Ishikawa (cell line): ENCODE measurements at regions not wholly inside any gene's neighbourhood (a gene's known extent, or its start where the extent isn't known, plus 50 kb on each side); places are given as distances from the start of the nearest gene placed in this dataset.

Source experiments
- CEBPB ChIP-seq: IDR thresholded peaks from 2 replicates; pipeline ENCODE4 v1.6.1; 2012
- CREB1 ChIP-seq: IDR thresholded peaks from 2 replicates; pipeline ENCODE4 v1.6.1; 2012; ENCODE audit warnings: low read depth
- EGR1 ChIP-seq: IDR thresholded peaks from 2 replicates; pipeline ENCODE4 v1.6.1; 2012
- EP300 ChIP-seq: IDR thresholded peaks from 2 replicates; pipeline ENCODE4 v1.6.1; 2012; ENCODE audit warnings: borderline replicate concordance
- FOXM1 ChIP-seq: IDR thresholded peaks from 2 replicates; pipeline ENCODE4 v1.6.1; 2012; ENCODE audit warnings: low read depth, borderline replicate concordance
- NFIC ChIP-seq: IDR thresholded peaks from 2 replicates; pipeline ENCODE4 v1.6.1; 2012
- RAD21 ChIP-seq: IDR thresholded peaks from 2 replicates; pipeline ENCODE4 v1.6.1; 2012; ENCODE audit warnings: low read depth
- TAF1 ChIP-seq: IDR thresholded peaks from 2 replicates; pipeline ENCODE4 v1.6.1; 2012; ENCODE audit warnings: low read depth, mild to moderate bottlenecking
- TCF12 ChIP-seq: IDR thresholded peaks from 2 replicates; pipeline ENCODE4 v1.6.1; 2012; ENCODE audit warnings: low read depth
- TEAD4 ChIP-seq: IDR thresholded peaks from 2 replicates; pipeline ENCODE4 v1.6.1; 2012
- YY1 ChIP-seq: IDR thresholded peaks from 2 replicates; pipeline ENCODE4 v1.6.1; 2012; ENCODE audit warnings: low read depth
- ZBTB7A ChIP-seq: IDR thresholded peaks from 2 replicates; pipeline ENCODE4 v1.6.1; 2012; ENCODE audit warnings: low read depth
- TF ChIP-seq, protein P1 (sequence below): IDR thresholded peaks from 2 replicates; pipeline ENCODE4 v1.6.1; 2012
- TF ChIP-seq, protein P2 (sequence below): IDR thresholded peaks from 2 replicates; pipeline ENCODE4 v1.6.1; 2012
- TF ChIP-seq, protein P3 (sequence below): IDR thresholded peaks from 2 replicates; pipeline ENCODE4 v1.6.1; 2012; ENCODE audit warnings: low read depth, mild to moderate bottlenecking

DNA sequence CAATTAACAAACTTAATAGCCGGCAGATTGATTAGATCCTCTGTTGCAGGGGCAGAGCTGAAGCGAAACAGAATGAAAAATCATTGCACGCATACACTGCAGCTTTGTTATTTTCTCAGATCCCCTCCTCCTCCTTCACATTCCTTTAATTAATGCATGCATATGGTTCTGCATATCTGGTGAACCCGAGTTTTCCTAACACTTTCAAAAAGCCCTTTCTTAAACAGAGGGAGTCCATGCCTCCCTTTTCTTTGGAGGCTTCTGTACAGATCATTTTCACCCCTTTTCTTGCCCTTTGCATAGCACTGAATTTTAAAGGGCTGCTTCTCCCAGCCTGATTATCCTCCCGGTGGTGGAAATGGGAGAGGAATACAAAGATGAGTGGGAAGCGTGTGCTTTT lies 136.6 kb upstream of the TBCA start:
- TF ChIP-seq CREB1 (no peak), TCF12 (no peak), CEBPB (no peak), TAF1 (no peak), RAD21 (no peak), ZBTB7A (no peak), TEAD4 (no peak), YY1 (no peak), EGR1 (no peak), EP300 (no peak), NFIC (no peak), FOXM1 (no peak)
- TF ChIP-seq, protein P1, sequence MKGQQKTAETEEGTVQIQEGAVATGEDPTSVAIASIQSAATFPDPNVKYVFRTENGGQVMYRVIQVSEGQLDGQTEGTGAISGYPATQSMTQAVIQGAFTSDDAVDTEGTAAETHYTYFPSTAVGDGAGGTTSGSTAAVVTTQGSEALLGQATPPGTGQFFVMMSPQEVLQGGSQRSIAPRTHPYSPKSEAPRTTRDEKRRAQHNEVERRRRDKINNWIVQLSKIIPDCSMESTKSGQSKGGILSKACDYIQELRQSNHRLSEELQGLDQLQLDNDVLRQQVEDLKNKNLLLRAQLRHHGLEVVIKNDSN: no peak
- TF ChIP-seq, protein P2, sequence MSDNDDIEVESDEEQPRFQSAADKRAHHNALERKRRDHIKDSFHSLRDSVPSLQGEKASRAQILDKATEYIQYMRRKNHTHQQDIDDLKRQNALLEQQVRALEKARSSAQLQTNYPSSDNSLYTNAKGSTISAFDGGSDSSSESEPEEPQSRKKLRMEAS: no peak
- TF ChIP-seq, protein P3, sequence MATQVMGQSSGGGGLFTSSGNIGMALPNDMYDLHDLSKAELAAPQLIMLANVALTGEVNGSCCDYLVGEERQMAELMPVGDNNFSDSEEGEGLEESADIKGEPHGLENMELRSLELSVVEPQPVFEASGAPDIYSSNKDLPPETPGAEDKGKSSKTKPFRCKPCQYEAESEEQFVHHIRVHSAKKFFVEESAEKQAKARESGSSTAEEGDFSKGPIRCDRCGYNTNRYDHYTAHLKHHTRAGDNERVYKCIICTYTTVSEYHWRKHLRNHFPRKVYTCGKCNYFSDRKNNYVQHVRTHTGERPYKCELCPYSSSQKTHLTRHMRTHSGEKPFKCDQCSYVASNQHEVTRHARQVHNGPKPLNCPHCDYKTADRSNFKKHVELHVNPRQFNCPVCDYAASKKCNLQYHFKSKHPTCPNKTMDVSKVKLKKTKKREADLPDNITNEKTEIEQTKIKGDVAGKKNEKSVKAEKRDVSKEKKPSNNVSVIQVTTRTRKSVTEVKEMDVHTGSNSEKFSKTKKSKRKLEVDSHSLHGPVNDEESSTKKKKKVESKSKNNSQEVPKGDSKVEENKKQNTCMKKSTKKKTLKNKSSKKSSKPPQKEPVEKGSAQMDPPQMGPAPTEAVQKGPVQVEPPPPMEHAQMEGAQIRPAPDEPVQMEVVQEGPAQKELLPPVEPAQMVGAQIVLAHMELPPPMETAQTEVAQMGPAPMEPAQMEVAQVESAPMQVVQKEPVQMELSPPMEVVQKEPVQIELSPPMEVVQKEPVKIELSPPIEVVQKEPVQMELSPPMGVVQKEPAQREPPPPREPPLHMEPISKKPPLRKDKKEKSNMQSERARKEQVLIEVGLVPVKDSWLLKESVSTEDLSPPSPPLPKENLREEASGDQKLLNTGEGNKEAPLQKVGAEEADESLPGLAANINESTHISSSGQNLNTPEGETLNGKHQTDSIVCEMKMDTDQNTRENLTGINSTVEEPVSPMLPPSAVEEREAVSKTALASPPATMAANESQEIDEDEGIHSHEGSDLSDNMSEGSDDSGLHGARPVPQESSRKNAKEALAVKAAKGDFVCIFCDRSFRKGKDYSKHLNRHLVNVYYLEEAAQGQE: no peak

DNA sequence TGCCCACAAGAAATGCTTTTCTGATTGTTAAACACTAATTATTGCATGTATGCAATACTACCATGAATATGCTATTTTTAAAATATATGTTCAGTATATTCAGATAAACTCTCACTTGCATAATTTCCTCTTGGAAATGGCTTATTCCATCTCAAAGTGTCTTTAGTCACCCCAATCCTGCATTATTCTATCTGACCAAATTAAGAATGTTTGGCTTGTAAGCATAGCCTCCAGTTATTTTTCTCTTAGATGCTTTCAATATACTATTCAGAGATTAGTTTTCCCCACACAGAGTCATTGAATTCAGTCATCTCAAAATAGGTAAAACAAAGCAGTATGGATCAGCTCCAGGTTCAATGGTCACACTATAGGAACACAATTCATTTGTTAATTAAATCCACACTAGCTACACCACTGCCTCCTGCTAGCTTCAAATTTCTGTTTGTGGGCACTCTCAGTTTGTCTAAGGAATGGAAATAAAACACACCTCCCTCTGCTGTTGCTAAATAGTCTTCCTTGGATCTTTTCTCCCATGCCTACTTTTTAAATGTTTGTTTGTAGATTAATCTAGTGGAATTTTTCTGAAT lies 134.6 kb upstream of the TBCA start:
- TF ChIP-seq, protein P2: no peak
- TF ChIP-seq TEAD4: no peak
- no peak for TF ChIP-seq NFIC

DNA sequence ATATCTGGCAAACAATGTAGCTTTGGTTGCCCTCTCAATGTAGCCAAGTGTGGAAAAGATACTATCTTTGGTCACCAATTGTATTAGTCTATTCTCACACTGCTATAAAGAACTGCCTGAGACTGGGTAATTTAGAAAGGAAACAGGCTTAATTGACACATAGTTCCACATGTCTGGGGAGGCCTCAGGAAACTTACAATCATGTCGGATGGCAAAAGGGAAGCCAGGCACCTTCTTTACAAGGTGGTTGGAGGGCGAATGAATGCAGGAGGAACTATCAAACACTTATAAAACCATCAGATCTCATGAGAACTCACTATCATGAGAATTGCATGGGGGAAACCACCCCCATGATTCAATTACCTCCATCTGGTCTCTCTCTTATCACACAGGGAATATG lies 133.1 kb upstream of the TBCA start:
- TF ChIP-seq TEAD4: no peak
- TF ChIP-seq, protein P1: no peak
- TF ChIP-seq TCF12: no peak
- no peak for TF ChIP-seq CREB1
- TF ChIP-seq YY1: no peak
- TF ChIP-seq TAF1: no peak
- no peak for TF ChIP-seq EGR1
- no peak for TF ChIP-seq NFIC
- no peak for TF ChIP-seq CEBPB
- TF ChIP-seq EP300: no peak

DNA sequence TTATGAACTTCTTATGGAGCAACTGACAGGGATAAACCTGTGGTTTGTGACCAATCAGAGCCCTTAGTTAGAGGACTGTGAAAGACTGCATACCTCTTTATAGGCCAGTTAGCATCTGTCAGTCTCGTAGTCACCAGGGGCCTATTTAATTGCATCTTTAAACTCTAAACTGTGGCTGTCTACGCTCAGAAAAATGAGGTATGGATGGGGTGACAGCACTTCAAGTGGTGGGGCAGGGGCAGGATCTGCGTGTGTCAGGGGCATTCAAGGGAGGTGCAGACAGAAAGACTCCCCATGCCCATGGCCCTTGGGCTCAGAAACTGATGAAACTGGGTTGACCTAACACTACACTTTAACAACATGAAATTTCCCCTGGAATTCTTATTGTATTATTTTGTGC lies 132.6 kb upstream of the TBCA start:
- TF ChIP-seq CREB1: no peak
- TF ChIP-seq, protein P2: no peak
- TF ChIP-seq YY1: no peak
- TF ChIP-seq RAD21: no peak
- no peak for TF ChIP-seq EP300
- no peak for TF ChIP-seq TAF1
- TF ChIP-seq, protein P1: no peak
- TF ChIP-seq EGR1: no peak
- no peak for TF ChIP-seq CEBPB
- no peak for TF ChIP-seq TCF12
- TF ChIP-seq, protein P3: no peak
- TF ChIP-seq NFIC: no peak
- TF ChIP-seq ZBTB7A: no peak
- TF ChIP-seq TEAD4: no peak
- no peak for TF ChIP-seq FOXM1

DNA sequence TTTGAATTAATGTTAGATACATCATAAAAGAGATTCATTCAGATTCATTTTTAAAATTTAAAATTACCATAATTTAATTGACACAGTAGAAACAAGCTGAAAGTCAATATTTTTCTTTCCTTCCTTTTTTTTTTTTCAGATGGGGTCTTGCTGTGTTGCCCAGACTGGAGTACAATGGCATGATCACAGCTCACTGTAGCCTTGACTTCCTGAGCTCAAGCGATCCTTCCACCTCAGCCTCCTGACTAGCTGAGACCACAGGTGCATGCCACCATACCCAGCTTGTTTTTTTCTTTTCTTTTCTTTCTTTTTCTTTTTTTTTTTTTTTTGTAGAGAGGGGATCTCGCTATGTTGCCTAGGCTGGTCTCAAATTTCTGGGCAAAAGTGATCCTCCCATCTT lies 131.6 kb upstream of the TBCA start:
- TF ChIP-seq, protein P2: no peak
- TF ChIP-seq EP300 (no peak), TEAD4 (no peak), TCF12 (no peak), TAF1 (no peak), CEBPB (no peak), EGR1 (no peak)
- TF ChIP-seq, protein P3: no peak
